Coronary artery (tissue), 2 donors: ENCODE measurements at regions not wholly inside any gene's neighbourhood (a gene's known extent, or its start where the extent isn't known, plus 50 kb on each side); places are given as distances from the start of the nearest gene placed in this dataset.
"Not testable (repeated sequence)": the region's sequence is repeated elsewhere in the genome, so short reads cannot be mapped to it uniquely, and the experiment has no call there.

ENCODE experiments used
- DNase-seq: peaks from one replicate; pipeline ENCODE4 v3.0.0-alpha.2; 2017; ENCODE audit warnings: low spot score
- H3K27ac ChIP-seq, 2 donors: fragments of 200-600 bp; sonication (generic); one replicate each; pipeline ENCODE4 v1.5.1; 2016 to 2019
- H3K4me3 ChIP-seq: fragments of 200-600 bp; sonication (generic); 2 replicates; pipeline ENCODE4 v1.5.1; 2016; ENCODE audit warnings: mild to moderate bottlenecking, moderate library complexity
- CTCF ChIP-seq: fragments of 200-600 bp; sonication (generic); IDR thresholded peaks from one replicate; pipeline ENCODE4 v1.5.1; 2019; ENCODE audit warnings: antibody characterized with exemption

GRCh38 chr18:37846996-37847395 lies 281.4 kb upstream of the CELF4 start:
- TF ChIP-seq CTCF: no peak
- Histone ChIP-seq H3K4me3 (no peak overlapping the region), H3K27ac (no peak overlapping the region)
- no peak for DNase-seq

GRCh38 chr18:37845498-37845897 lies 279.9 kb upstream of the CELF4 start:
- DNase-seq: no peak
- no peak overlapping the region for H3K4me3 ChIP-seq
- no peak for TF ChIP-seq CTCF
- H3K27ac ChIP-seq: no peak overlapping the region

GRCh38 chr18:37844209-37844970 lies 278.8 kb upstream of the CELF4 start:
- no peak overlapping the region for H3K27ac ChIP-seq
- no peak for DNase-seq
- no peak for TF ChIP-seq CTCF
- no peak overlapping the region for H3K4me3 ChIP-seq

GRCh38 chr18:37838083-37838482 lies 272.5 kb upstream of the CELF4 start:
- no peak for DNase-seq
- Histone ChIP-seq H3K4me3 (no peak overlapping the region), H3K27ac (no peak overlapping the region)
- no peak for TF ChIP-seq CTCF

GRCh38 chr18:37836071-37836970 lies 270.7 kb upstream of the CELF4 start:
- H3K4me3 ChIP-seq: no peak overlapping the region
- TF ChIP-seq CTCF: no peak
- no peak for DNase-seq

GRCh38 chr18:37832010-37832695 lies 266.6 kb upstream of the CELF4 start:
- not testable (repeated sequence) for DNase-seq, H3K4me3 ChIP-seq, H3K27ac ChIP-seq

More at GRCh38 chr18:37836071-37836970, 270.7 kb upstream of the CELF4 start:
- no peak overlapping the region for H3K27ac ChIP-seq

GRCh38 chr18:37812961-37813360 lies 247.4 kb upstream of the CELF4 start:
- no peak overlapping the region for H3K4me3 ChIP-seq
- no peak for TF ChIP-seq CTCF
- DNase-seq: no peak
- H3K27ac ChIP-seq: no peak overlapping the region
